ENCODE measurements at regions not wholly inside any gene's neighbourhood (a gene's known extent, or its start where the extent isn't known, plus 50 kb on each side); places are given as distances from the start of the nearest gene placed in this dataset.
A peak's percentile ranks its signal among the peaks of the same experiment; 100 is the strongest.
"Not testable (repeated sequence)": the region's sequence is repeated elsewhere in the genome, so short reads cannot be mapped to it uniquely, and the experiment has no call there.

- no peak for DNase-seq
Measured at GRCh38 chr10:28967031-28967430, 289.7 kb downstream of the BAMBI start.

DNA sequence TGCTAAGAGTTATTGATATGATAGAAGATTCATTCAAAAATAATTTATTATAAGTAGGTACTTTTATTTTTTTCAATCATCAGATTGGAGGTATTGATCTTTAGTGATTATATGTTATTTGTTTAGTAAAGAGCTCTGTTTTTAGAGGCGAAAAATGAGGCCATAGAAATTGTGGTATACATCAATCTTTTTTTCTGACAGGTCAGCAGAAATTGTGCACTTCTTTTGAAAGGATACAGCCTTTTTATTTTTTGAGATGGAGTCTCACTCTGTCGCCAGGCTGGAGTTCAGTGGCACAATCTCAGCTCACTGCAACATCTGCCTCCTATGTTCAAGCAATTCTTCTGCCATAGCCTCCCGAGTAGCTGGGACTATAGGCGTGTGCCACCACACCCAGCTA is 292.1 kb downstream of the BAMBI start:
- DNase-seq: no peak

GRCh38 chr10:28970231-28970630 is 292.9 kb downstream of the BAMBI start:
- no peak for DNase-seq

- no peak for DNase-seq
Measured at GRCh38 chr10:28971255-28971654, 293.9 kb downstream of the BAMBI start.

DNA sequence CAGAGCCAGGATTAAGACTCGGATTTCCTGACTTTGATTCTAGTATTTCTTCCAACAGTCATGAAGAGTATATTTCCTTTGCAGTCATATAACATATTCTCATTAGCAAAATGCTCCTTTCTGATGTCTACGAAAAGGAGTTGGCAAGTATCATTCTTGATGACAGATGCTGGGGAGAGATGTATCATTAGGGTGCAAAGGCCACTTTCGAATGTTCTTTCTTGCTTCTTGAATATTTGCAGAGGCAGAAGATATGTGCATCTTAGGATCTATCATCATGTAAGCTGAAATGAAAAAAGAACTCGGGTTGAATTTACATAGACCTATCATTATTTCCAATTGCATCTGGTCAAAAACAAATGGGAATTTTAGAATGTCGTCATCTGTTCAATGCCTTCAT is 294.4 kb downstream of the BAMBI start:
- no peak for DNase-seq

DNA sequence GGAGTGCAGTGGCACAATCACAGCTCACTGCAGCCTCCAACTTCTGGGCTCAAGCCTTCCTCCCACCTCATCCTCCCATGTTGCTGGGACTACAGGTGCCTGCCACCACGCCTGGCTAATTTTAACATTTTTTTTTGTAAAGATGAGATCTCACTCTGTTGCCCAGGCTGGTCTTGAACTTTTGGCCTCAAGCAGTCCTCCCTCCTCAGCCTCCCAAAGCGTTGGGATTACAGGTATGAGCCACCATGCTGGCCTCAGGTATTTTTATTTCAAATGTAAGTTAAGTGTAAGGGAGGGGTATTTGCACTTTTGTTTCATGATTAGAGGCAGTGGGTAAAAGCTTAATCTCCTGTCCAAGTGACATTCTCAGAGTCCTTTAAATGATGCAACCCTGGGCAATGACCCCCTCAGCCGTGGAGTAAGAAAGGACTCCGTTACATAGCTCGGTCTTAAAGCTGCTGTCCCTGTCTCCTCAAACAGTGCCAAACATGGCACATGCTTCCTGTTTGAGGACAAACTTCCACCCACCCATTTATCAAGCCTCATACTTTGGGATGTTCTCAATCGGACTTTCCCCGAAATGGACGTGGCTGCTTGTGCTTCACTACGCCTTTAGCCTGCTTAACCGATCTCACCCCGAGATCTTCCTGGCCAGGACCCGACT is 296.1 kb downstream of the BAMBI start:
- no peak for DNase-seq

- no peak for DNase-seq
Measured at GRCh38 chr10:28975891-28976531, 298.7 kb downstream of the BAMBI start.

GRCh38 chr10:28977518-28977917 is 300.2 kb downstream of the BAMBI start:
- DNase-seq: no peak

GRCh38 chr10:28980264-28980663 is 302.9 kb downstream of the BAMBI start:
- no peak for DNase-seq

- no peak for DNase-seq
Measured at GRCh38 chr10:28981007-28981406, 303.7 kb downstream of the BAMBI start.

DNA sequence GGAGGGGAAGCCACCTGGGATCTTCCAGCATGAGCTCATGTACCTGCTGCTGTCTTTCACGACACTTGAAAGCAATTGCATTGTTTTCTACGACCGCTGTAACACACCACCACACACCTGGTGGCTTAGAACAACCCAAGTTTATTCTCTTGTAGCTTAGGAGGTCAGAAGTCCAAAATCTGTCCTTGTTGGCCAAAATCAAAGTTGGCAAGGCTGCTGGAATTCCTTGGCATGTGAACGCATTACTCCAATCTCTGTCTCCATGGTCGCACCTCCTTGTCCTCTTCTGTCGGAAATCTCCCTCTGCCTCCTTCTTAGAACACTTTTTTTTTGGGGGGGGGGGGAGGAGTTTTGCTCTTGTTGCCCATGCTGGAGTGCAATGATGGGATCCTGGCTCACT is 305.7 kb downstream of the BAMBI start:
- DNase-seq: no peak

GRCh38 chr10:28983799-28984198 is 305.1 kb upstream of the LYZL1 start:
- DNase-seq: no peak

- peak; percentile 9 for DNase-seq
Measured at GRCh38 chr10:28984431-28984830, 304.4 kb upstream of the LYZL1 start.

DNA sequence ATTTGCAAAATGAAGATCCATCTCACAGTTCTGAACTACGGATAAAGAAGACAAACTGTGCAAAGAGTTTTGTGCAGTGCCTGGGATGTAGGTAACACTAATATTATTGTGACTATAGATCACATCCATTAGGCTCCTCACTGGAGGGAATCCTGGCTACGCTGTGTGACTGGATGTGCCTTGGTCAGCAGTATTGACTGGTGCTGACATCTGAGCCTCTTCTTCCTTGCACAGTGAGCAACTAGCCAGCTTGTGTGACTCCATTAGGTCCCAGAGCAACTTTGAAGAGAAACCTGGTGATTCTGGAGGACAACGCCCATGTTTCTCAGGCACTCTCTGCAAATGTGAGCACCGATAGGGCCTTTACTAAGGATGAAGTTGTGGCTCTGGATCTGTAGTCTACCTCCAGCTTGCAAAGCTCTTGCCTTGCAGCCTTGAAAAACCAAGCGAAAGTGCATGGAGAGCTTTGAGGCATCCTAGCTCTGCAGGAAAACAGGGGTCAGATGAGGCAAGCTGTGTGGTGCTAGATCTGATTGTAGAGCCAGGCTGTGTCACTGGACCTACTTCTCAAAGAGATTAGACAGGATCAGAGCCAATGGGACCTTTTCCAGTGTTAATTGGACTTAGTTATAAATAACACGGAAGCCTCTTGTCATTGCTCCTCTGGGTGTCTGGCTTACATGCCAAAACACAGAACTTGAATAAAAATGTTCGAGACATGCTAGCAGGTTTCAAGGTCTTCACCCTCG is 303.6 kb upstream of the LYZL1 start:
- no peak for DNase-seq

GRCh38 chr10:28986117-28986792 is 302.6 kb upstream of the LYZL1 start:
- DNase-seq: no peak

- DNase-seq: no peak
Measured at GRCh38 chr10:28986856-28987255, 302.0 kb upstream of the LYZL1 start.

GRCh38 chr10:28987555-28988320 is 301.1 kb upstream of the LYZL1 start:
- no peak for DNase-seq

DNA sequence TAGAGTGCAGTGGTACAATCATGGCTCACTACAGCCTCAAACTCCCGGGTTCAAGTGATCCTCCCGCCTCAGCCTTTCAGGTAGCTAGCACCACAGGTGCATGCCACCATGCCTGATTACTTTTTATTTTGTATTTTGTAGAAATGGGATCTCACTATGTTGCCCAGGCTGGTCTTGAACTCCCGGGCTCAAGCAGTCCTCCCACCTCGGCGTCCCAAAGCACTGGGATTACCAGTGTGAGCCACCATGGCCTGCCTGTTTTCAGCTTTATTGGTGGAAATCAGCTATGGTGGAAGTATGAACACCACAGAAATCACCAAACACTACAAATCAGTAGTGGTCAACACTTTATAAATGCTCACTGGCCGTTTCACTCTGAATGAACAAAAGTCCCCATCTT is 299.9 kb upstream of the LYZL1 start:
- no peak for DNase-seq

DNA sequence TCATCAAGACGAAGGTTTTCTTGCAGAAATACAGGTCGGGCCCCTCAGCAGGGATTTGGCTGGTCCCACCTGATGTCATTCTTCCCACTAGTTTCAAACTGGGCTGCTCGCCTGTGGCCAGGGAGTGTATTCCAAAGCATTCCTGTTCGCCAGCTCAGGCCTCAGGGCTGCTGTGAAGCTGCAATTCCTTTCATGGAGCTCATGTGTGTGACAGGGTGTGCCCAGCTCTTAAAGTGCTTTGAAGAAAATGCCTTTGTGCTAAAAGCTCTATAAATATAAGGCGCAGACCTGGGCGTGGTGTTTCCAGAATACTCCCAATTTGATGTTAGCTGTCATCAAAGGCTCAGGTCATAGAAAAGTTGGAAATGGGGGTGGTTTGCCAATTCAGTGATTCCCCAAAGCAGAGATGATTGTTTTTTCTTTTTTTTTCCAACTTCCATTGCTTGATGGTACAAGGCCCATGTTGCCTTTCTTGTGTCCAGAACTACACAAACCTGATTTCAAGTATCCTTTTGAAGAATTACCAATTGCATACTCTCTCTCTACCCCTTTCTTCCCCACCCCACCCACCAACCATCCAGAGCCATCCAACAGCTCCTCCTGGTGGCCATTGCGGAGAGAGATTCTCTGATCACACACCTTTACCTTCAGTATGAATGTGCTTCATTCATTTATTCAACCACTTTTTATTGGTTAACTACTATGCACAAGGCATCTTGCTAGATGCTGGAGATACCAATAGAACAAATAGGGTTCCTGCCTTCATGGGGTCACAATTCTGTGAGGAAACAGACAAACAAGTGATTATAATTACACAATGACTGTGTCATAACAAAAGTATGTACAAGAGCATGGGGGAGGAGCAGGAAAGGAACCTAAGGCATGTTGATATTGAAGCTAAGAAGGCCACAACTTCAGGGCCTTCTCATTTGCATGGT is 297.3 kb upstream of the LYZL1 start:
- DNase-seq: no peak

DNA sequence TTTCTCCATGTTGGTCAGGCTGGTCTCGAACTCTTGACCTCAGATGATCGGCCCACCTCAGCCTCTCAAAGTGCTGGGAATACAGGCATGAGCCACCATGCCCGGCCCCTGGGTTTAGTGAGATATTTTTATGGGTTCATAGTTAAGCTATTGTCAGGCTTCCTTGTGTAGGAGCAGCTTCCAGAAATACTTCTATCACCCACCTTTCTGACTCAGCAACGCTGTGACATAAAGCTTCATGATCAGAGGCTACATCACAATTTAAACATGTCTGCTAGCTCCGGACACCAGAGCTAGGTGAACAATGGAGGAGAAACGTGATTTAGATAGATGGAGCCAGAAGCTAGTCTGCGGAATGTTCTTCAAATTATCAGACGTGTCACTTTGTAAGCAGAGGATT is 295.8 kb upstream of the LYZL1 start:
- DNase-seq: no peak

DNA sequence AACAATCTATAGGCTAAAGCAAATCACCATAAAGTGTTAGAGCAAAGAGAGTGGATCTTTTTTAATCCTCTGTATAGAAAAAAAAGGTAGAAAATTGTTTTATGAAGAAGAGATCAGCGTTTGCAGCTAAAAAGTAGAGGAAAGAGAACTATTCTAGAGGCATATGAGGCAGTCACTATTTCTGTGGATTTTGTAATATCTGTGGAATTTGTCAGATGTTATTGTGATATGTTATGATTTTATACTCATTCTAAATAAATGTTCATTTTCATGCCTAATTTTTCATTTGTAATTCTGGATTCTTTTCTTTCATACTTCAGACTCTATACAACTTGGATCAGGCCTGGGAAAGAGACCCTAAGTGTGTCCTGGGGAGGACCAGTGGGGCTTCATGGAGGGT is 295.0 kb upstream of the LYZL1 start:
- no peak for DNase-seq

DNA sequence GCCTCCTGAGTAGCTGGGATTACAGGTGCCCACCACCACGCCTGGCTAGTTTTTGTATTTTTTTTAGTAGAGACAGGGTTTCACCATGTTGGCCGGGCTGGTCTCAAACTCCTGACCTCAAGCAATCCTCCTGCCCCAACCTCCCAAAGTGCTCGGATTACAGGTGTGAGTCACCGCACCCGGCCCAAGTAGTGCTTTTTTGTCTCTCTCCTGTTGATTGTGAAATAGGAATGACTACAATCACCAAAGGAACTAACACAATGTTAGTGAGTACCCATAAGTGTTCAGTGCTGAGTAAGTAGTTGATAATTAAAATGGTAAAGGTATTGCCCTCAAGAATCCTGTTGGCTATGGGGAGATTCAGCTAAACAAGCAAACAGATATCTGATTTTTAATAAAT is 294.1 kb upstream of the LYZL1 start:
- not testable (repeated sequence) for DNase-seq

All from NCI-H1105 treated with DMSO at 0.1 percent for 48 hours (cell line).